GM13977 (cell line): ENCODE measurements at regions not wholly inside any gene's neighbourhood (a gene's known extent, or its start where the extent isn't known, plus 50 kb on each side); places are given as distances from the start of the nearest gene placed in this dataset.

Experiments
- DNase-seq: peaks from one replicate; pipeline ENCODE4 v3.0.0; 2012; ENCODE audit warnings: low spot score
- CTCF ChIP-seq: IDR thresholded peaks from 2 replicates; pipeline ENCODE4 v1.5.1; 2012; ENCODE audit warnings: mild to moderate bottlenecking, control low read depth; ENCODE audit not compliant: insufficient read depth; ENCODE audit errors: extremely low read depth, missing control alignments
- in situ Hi-C: fragments of 300-500 bp; cut with MboI; formaldehyde crosslinking; loops from one replicate; pipeline ENCODE4 v1.12.0; 2022; ENCODE audit warnings: low sequenced_read_pairs, low pct_unique_long_range_greater_than_20kb, mixed read lengths, inconsistent platforms; ENCODE audit not compliant: unreplicated experiment

DNA sequence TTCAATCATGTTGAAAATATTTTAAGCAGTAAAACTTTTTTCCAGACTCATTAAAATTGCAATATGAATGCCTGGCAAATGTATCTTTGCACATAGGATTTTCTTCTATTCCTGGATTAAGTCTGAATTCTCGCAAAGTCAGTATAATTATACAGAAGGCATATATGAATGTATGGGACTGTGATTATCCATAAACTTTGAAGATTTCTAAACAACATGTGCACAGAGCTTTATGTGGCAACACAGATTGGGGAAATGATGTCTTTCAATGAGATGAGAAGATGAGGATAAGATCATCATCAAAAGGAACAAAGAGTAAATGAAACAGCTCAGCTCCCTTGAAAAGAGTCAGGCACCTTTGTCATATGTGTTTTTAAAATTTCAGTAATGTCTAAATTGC is 635.3 kb downstream of the CDH11 start:
- in situ Hi-C loops = no loop called here
- TF ChIP-seq CTCF = no peak
- no peak for DNase-seq

DNA sequence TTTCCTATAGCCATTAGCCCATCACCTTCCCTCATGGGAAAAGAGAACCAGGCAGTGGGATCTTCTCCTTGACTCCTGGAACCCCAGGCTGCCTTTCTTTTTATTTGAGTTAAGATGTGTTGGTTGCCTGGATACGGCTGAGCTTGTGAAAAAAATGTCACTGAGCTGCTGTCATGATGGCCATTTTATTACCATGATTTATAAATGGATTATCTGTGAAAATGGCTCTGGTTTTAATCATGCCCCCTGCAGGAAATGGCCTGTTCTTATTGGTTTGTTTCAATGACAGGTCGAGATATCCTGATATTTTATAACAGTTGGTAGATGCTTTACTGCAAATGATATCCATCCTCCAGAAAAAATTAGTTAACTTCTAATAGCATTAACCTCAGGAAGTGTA is 640.4 kb downstream of the CDH11 start:
- no peak for DNase-seq
- in situ Hi-C loops = no loop called here
- no peak for TF ChIP-seq CTCF

DNA sequence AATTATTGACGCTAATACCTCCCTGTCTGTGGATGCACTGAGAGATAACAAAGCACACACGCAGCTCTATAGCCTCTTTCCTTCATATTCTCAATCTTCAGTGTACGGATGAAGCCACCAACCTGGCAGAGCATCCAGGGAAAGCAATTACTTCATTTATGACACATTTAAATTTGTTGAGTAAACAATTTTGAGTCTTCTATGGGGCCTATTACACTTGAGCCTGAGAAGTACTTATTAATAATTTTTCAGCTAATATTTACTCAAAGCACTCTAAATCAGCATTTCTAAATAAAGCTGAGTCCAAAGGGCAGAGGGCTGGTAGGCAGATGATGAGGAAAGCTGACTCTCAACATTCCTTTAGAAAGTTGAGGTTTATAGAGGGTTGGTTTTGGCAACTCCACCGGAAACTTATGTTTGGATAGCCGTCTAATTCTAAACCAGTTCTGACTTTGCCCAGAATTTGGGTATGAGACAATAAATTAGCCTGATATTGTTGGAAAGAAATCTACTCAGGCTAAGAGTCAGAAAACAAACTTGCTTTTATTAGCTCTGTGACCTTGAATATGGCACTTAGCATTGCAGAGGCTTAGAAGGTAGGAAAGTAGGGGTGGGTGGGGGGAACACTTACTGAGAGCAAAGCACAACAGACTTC is 643.5 kb downstream of the CDH11 start:
- no peak for TF ChIP-seq CTCF
- no peak for DNase-seq
- in situ Hi-C loops = no loop called here

DNA sequence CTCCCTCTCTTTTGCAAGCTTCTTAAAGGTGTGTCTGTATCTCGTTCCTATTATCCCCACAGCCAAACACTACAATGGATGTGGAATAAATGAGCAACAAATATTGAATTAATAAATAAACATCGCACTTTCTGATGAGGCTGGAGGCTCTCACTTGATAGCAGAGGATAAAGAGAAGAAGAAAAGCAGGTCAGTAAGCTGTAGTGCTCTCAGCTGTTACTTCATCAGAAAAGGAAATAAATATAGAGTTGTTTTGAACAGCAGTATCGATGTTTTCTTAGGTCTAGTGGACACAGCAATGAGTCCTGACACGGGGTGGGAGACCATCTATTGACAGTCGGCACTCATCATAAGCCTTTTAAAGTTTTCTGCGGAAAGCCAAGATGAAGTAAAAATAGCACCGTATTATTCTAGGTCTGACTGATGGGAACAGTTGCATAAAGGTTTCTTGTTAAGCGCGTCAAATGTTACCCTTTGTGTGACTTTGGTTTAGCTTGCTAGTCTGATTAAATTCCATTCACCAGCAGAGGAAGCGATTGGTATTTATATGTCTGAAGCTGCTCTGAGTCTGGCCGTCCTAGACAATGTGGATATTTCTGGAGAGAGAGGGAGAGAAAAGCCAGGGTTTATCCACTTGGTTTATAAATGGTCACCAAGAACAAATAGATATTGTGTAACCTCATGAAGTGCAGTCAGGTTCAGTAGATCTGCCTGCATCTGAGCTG is 646.1 kb downstream of the CDH11 start:
- in situ Hi-C loops = no loop called here
- no peak for DNase-seq
- TF ChIP-seq CTCF = no peak

DNA sequence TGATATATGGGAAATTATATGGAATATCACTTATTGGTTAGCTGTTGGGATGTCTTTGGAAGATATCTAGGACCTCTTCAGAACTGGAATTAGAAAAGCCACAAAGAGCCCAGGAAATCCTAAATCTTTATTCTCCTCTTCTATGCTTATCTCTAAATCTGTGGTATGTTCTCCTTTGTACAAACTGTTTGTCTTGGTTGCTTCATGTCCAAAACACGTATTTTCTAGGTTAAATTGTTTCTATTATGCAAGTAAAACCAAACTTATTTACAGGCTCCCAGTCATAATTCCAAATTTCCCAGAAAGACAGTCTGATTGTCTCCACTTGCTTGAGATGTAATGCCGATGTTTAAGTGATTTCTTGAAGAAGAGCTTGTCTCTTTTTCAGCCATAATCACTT is 650.9 kb downstream of the CDH11 start:
- no peak for DNase-seq
- in situ Hi-C loops = no loop called here
- no peak for TF ChIP-seq CTCF

DNA sequence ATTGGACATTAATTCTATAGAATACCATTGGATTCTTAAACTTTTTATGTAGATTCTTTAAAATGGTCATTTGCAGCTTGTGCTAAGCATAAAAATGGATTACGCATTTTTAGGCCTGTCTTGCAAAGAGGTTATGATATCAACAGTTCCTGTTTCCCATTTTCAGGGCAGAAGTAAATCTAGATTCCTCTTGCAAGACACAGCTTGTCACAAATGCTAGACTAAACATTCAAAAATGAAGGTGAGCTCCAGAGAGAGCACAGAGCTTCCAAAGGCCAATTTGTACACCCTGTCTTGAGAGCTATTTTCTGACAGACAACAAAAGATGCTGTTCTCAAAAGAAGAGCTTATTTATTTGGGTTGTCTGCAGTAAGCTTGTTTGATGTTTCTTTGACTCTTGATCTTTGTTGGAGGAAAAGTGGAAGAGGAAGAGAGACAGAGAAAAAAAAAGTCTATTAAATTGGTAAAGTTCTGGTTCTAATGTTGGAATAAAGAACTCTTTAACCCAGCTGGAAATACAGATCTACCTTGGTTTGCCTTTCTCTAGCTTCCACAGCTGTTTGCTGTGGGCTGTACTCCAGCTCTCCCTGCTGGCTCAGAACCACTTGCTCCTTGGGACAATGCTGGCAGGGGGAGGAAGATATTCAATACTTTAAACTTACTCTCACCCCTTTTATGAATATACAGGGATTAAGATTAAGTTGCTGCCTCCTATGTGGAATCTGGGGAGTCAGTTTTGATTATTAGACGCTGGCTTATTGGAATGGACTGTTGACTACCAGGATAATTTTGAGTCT is 651.8 kb downstream of the CDH11 start:
- DNase-seq = no peak
- in situ Hi-C loops = no loop called here
- TF ChIP-seq CTCF = no peak
